Upper lobe of left lung (tissue), 4 donors: ENCODE measurements at regions not wholly inside any gene's neighbourhood (a gene's known extent, or its start where the extent isn't known, plus 50 kb on each side); places are given as distances from the start of the nearest gene placed in this dataset.

Experiments used
- CTCF ChIP-seq, 6 experiments: fragments of 450-650 bp in 4 of 6; fragments of 200-600 bp in 2 of 6; sonication (generic) in 2 of 6; IDR thresholded peaks; one replicate each; pipeline ENCODE4 v1.5.1; 2016 to 2019; ENCODE audit warnings: antibody characterized with exemption in 6 of 6
- EP300 ChIP-seq, 4 donors: sonication (generic); formaldehyde crosslinking; IDR thresholded peaks; one replicate each; pipeline ENCODE4 v1.5.1; 2017; ENCODE audit warnings: antibody characterized with exemption in 4 of 4, control low read depth in 2 of 4
- POLR2A ChIP-seq, 4 donors: fragments of 450-650 bp; IDR thresholded peaks; one replicate each; pipeline ENCODE4 v1.5.1; 2016 to 2017; ENCODE audit warnings: antibody characterized with exemption in 4 of 4, mild to moderate bottlenecking in 2 of 4

GRCh38 chr7:24233386-24233785 lies 50.6 kb upstream of the NPY start:
- no peak for TF ChIP-seq CTCF (IDR thresholded peaks at IDR 0.05)
- no peak for TF ChIP-seq POLR2A (IDR thresholded peaks at IDR 0.05)
- TF ChIP-seq EP300 (IDR thresholded peaks at IDR 0.05) = no peak
